GM21447 (cell line): ENCODE measurements at regions not wholly inside any gene's neighbourhood (a gene's known extent, or its start where the extent isn't known, plus 50 kb on each side); places are given as distances from the start of the nearest gene placed in this dataset.

Experiments used
- ATAC-seq: cut with Tn5 transposase; IDR thresholded peaks from one replicate; pipeline ENCODE4 v1.9.1; 2021; ENCODE audit not compliant: unreplicated experiment

DNA sequence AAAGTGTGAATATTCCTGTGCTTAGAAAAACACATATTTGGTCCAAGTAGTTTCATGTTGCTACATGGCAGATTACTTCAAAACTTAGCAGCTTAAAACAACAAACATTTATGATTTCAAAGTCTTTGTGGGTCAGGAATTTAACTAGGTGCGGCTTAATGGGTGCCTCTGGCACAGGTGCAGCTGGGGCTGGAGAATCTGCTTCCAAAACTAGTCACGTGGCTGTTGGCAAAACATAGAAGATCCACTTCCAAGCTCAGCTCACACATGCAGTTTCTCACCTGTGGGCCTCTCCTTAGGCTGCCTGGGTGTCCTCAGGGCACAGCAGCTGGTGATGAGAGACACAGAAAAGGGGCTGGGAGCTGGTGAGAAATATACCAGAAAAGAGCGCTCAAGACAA, 263.4 kb downstream of the TTLL7 start:
- ATAC-seq, result no peak

DNA sequence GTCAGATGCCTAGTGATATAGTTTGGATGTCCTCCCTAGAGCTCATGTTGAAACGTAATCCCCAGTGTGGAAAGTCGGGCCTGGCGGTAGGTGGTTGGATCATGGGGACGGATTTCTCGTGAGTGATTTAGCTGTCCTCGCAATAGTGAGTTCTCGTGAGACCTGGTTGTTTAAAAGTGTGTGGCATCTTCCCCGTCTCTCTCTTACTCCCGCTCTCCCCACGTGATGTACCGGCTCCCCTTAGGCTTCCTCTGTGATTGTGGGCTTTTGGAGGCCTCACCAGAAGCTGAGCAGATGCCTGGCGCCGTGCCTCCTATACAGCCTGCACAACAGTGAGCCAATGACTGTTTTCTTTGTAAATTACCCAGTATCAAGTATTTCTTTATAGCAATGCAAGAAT, 264.5 kb downstream of the TTLL7 start:
- ATAC-seq, result no peak

DNA sequence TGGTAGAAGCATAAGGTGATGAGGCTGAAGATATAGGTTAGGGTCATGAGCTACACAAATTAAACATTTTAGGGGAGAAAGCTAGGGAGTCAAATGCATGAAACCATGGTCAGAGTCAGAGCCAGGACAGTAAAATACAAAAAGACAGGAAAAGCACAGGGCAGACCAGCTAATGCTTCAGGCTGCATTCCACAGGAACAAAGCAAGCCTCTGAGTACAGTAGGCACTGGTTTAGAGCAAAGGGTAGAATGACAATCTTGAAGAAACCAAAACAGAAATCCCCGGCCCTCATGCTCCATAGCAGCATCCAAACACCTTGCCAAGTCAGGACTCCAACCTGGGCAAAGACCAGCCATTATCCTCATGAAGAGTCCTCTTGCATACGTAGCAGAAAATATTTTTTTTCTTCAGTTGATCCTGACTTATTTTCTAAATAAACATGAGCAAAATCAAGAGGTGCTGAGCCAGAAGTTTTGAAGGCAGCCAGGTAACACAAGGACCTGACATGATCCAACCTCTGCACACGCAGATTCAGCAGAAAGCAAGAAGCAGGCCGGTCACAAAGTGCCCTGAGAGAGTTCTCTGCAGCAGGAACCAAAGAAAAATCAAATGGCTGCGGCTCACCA, 273.1 kb downstream of the TTLL7 start:
- ATAC-seq, result no peak

DNA sequence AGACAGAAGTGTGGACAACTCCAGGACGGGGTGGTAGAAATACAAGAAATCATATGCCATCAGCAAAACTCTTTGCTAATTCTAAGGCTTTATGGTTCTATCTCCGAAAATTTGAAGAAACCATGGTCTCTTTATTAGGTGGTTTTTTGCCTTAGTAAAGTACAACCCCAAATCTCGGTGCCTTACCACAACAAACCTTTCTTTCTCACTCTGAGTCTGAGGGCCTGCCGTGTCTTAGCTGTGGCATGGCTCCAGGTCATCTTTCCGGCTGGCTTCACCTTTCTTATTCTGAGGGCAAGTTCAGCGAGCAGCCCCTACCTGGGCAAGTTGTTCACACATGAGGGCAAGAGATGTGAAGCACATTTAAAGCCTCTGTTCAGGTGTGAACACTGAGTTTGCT, 280.6 kb downstream of the TTLL7 start:
- ATAC-seq, result no peak

DNA sequence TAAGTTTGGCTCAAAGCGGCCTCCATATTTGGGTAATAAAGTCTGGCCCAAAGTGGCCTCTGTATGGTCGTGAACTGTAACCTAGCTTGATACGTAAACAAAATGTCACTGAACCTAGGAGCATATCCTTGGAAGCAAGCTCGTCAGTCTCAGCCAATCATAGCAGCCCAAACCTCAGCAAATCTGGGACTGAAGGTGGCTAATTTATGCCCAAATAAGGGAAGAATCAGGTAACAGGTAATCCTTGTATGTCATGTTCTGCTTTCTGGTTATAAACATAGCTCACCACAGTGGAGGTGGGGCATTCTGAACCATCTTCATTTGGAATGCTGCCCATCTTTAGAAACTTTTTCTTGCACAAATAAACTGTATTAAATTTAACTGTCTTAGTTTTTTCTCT, 281.1 kb downstream of the TTLL7 start:
- no peak for ATAC-seq

DNA sequence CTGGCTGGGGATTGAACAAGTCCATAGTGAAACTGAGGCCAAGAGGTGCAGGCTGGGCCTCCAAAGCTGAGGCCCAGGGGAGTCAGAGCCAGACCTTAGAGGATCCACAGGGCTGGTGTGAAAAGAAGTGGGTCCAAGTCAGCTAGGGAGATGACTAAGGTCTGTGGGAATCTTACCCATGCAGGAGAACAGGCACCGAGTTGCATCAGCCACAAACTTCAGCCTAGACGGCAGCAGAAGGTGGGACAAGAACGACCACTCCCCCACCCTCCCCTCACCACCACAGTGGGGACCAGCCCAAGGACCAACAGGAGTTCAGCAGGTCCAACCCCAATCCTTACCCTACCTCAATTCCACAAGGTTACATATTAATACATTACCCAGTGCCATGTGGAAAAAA, 282.3 kb downstream of the TTLL7 start:
- no peak for ATAC-seq

DNA sequence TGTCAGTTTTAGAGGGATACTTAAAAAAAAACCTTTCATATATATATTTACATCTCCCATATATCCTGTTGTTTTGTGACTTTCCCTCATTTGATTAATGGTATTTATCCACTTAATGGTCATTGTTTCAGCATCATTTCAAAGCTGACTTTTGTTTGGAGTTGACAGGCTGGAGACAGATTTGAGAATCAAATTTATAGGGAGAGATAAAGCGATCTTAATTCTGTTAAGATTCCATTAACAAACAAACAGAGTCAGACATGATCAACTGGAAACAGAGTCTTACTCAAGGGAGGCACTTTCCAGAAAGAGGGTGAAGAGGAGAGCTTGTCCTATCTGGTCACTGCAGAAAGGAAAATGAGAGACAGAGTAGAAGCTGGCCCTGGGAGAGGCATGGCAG, 283.4 kb downstream of the TTLL7 start:
- no peak for ATAC-seq

DNA sequence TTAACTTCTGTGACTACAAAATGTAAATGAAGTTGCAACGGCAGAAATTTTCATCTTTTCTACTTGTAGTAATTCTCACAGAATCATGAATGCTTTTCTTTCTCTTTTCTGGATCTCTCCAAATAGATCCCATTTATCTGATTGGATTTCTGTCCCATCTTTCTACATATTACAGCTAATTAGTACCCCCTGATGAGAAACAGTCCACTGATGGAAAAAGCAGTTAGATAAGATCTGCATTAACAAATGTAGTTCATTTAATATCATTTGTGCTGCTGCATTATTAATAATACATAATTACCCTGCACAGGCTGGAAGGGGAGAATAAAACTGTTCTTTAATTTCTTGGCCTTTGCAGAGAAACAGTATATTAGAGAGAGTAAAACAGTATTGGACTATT, 289.3 kb downstream of the TTLL7 start:
- no peak for ATAC-seq

DNA sequence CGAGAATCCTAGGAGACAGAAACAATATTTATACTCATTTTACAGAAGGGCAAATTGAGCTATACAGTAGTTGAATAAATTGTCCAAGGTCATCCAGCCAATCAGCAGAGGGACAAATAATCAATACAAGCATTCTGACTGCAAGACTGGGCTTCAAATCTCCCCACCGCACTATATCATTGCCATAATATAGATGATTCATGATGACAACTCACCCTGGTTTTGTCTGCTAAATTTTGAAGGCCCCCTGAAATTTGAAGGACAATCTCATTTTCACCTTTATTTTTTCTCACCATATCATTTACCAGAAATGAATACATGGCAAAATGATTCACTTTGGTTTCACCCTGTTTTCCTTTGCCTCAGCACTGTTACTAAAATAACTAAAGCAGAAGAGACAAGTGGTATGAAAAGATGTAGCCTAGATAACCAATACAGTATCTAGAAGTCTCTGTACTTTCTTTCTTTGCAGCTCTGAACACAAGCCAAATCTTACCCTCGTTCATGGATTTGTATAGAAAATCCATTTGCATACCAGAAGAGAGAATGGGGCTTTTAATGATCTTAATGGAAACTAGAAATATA, 292.5 kb downstream of the TTLL7 start:
- no peak for ATAC-seq

DNA sequence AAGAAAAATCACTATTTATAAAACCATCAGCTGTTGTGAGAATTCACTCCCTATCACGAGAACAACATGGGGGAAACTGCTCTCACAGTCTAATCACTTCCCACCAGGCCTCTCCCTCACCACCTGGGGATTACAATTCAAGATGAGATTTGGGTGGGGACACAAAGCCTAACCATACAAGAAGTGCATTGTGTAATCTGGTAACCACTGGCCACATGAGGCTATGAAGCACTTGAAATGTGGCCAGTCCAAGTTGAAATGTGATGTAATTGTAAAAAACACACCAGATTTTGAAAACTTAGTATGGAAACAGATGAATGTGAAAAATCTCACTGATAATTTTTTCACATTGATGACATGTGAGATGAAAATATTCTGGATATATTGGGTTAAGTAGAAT, 293.8 kb downstream of the TTLL7 start:
- no peak for ATAC-seq

DNA sequence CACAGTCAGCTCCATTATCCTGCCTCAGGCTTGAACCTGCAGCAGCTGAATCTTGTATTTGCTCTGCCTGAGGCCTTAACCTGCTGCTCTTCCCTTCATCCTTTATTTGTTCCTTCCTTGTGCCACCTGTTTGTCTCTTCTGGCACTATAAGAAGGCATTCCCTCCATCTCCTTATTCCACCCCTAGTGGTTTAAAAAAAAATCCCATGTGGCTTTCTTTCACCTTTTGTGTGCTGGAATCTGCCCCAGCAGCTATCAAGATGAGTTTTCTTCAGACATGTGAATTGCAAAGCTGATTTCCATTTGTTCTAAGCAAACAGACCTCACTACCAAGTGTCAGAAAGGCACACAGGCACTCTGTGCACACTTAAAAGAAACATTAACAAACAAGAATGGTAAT, 294.6 kb downstream of the TTLL7 start:
- no peak for ATAC-seq

DNA sequence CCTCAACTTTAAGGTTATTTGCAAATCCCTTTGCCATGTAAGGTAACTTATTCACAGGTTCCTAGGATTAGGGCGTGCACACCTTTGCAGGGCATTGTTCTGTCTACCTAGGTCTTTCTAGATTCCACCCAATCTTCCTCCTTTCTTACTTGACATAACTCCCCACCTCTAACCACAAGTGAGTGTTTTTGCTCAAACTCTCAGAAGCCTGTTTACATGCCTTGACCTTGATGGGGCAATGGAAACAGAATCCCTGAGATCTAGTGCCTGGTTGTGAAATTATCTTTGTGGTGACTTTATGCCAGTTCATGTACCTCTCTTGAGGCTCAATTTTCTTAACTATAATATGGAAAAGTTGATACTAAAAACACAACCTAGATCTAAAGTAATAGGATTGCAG, 296.6 kb downstream of the TTLL7 start:
- ATAC-seq, result no peak

DNA sequence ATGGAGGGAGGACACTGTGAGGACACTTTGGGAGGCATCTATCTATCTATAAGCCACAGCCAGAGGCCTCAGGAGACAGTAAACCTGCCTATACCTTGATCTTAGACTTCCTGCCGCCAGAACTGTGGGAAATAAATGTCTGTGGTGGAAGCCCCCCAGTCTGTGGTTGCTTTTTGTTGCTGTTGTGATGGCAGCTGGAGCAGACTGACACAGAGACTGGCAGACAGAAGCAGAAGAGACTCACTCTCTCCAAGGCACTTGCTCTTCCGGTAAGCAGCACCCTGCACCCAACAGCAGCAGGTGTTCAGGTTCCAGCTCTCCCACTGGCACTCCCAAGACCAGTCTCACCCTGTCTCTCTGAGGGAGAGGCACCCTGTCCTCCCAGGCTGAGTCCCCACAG, 297.6 kb downstream of the TTLL7 start:
- ATAC-seq, result no peak

DNA sequence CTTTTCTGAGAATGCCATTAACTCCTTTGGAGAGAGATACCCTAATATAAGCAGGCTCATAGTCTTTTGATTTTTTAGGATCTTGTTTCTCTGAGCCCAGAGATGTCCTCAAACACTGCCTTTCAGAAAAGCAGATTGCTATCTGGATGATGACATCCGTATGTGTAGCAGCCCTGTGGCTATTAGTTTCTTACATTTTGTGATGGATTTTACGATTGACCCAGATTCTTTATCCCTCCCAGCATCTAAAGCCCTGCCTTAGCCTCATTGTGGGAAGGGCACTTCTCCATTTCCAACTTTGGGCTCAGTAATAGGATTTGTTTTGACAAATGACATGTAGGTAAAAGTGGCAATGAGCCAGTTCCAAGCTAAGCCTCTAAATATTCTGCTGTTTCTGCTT, 300.3 kb downstream of the TTLL7 start:
- ATAC-seq, result no peak

DNA sequence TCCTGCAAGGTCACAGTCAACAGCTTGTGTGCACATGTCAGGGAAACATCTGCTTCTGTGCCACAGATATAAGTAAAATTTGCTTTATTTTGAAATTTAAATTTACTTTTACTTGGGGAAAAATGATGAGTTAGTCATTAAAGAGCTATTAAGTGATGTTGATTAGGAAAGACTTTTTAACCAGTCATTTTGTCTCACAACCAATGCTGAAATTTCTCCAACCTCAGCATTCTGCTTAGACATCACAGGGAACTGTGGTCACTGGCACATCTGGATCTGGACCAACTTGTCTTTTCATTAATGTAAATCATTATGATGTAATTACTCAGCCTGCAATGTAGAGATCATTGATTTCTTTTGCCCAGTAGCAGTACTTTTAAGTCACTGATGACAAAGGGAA, 301.0 kb downstream of the TTLL7 start:
- ATAC-seq, result no peak

DNA sequence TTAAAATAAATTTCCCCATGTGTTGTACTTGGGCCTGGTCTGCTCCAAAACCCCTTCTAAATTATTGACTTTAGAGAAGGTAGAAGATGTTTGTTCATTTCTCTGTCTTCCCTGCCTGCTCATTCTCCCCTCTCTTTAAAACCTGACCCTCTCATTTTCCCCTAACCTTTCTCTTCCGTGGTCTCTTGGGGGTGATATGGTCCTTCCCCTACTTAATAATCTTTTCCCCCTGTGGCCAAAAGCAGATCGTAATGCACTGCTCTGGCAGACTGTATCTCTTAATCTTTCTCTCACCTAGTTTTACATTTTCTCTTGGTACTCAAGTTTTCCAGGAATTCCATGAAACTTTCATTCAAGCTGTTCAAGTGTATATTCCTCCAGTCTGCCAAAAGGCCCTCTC, 301.7 kb downstream of the TTLL7 start:
- no peak for ATAC-seq

DNA sequence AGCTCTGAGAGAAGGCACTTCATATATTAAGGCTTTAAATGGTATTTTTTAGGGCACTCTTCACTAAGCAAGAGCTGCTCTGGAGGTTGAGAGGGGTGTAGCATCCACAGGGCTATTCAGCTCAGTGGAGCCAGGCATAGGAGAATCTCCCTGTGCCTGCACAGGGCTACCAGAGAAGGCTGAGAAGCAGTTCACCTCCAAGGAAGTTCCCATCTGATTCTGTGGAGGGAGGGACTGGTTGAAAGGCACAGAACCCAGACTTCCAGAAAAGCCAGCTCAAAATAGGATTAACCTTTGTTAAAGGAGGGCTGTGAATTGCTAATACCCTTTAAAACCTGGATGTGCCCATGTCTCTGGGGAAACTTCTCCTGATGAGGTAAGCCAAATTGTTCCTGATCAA, 304.5 kb downstream of the TTLL7 start:
- no peak for ATAC-seq

DNA sequence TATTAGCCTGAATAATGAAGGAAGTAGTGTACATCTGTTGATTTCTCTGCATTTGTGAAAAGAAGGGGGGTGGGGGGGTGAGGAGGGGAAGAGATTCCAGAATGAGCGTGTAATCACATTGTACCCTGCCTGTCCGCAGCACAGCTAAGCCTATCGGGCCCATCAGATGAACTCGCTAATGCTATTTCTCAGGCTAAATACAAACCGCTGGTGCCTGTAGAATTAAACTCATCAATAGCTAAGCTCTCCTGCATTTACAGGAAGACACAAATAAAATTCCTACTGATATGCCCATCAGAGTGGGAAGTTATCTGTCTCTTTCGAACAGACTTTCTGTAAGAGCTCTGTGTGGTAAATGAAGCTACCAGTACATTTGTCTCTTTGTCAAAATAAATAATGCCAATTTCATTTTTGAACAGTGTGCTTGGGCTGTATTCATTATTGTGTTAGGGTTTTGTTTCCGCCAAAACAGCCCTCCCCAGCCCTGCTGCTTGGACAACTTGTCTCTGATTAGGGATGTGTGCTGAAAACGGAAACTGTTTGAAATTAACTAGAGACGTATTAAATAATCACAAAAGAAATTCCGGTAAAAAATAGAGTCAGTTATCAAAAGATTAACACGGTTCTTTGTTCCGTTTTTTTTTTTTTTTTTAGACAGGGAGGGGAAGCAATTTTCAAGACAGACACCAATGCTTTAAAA, 305.4 kb downstream of the TTLL7 start:
- ATAC-seq, result no peak

DNA sequence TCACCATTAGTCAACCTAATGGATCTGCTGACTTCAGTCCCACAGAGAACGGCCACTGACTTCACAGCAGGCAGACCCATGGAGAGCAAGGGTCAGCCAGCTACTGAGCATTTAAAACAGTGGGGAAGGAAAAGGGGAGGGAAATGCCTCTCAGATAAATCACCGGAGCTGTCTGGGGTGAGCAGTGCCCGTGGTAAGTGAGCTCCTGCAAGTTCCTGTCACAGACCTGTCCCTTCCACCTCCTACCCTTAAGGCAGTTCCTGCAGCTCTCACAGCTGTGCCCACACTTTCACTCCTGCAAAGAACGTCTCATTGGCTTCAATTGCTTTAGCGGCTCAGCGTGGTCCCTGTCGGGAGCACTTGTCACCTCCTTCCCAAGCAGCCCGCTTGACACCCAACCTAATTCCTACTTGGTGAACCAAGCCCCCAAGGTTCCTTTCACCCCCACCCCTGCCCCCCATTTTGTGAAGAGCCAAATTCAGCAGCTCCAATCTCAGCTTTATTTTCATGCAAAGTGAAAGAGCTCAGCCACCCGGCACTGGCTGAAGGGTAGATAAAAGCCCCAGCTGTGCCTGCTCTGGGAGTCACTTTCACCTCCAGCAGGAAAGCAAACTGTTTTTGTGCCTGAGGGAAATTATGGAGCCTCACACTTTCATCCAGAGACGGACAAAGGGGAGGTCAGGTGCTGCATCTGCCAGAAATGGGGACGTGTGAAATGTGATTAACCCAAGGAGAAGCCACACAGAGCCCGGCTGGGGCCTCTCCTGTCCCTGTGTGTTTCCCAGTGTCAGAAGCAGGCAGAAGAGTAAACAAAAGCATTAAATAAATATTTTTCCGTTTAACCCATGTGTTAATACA, 306.2 kb downstream of the TTLL7 start:
- peak; percentile 61 for ATAC-seq

DNA sequence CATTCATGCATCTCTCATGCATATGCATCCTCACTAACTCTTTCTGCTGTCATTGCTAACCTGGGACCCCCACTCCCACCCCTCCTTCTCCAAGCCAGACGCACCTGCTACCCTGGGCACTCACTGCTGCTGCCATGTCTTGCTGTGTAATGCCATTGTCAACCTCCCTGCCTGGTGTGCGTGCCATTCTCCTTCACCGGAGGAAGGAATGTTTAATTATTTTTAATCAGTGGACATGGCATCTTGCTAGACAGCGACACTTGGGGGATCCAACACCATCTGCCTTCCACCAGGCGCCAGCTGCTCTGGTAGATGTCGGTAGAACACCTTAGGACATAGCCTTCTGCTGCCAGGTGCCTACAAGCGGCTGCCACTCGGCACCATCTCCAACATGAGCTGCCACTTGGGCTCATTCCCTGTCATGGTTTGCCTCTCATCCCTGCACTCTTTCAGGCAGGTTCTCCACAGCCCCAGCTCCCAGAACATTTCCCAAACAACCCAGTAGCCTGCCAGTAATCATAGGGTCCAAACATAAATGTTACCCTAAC, 306.9 kb downstream of the TTLL7 start:
- no peak for ATAC-seq
